Prostate gland (tissue), 2 donors: ENCODE measurements at regions not wholly inside any gene's neighbourhood (a gene's known extent, or its start where the extent isn't known, plus 50 kb on each side); places are given as distances from the start of the nearest gene placed in this dataset.

ENCODE experiments used
- CTCF ChIP-seq, 4 experiments: fragments of 200-600 bp in 2 of 4; fragments of 450-650 bp in 2 of 4; sonication (generic) in 2 of 4; IDR thresholded peaks; 1 replicate in 3 of 4; 2 replicates in 1 of 4; pipeline ENCODE4 v1.5.1; 2016 to 2019; ENCODE audit warnings: antibody characterized with exemption in 4 of 4, mild to moderate bottlenecking in 2 of 4, moderate library complexity in 2 of 4
- POLR2A ChIP-seq: fragments of 450-650 bp; IDR thresholded peaks from one replicate; pipeline ENCODE4 v1.6.1; 2016; ENCODE audit warnings: antibody characterized with exemption, mild to moderate bottlenecking
- POLR2AphosphoS5 ChIP-seq: sonication (generic); formaldehyde crosslinking; IDR thresholded peaks from one replicate; pipeline ENCODE4 v1.6.1; 2017; ENCODE audit warnings: antibody characterized with exemption

GRCh38 chr21:35215870-35216269 is 166.8 kb upstream of the RUNX1 start:
- TF ChIP-seq CTCF (IDR thresholded peaks at IDR 0.05) (no peak), POLR2AphosphoS5 (no peak), POLR2A (no peak)
